NCI-H2171 (cell line): ENCODE measurements at regions not wholly inside any gene's neighbourhood (a gene's known extent, or its start where the extent isn't known, plus 50 kb on each side); places are given as distances from the start of the nearest gene placed in this dataset.

ENCODE experiments used
- DNase-seq: peaks from one replicate; lab custom pipeline; 2025; lab: John Stamatoyannopoulos, UW

DNA sequence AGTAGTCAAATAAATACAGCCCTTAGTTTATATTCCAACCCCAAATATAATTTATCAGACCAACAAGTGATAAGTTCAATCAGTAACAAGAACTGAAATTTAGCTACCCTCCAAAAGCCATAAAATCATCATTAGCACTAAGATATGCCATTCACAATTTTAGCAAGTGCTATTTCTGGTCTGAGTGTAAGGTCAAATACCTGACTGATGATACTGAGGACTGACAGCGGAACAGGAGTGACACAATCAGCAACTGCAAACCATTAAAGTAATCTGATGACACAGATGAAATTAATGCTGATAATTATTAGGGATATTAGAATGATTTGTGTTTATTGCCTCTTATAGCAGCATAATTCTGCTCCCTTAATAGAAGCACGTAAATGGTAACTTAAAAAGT lies 152.7 kb upstream of the SPHKAP start:
- DNase-seq: no peak

DNA sequence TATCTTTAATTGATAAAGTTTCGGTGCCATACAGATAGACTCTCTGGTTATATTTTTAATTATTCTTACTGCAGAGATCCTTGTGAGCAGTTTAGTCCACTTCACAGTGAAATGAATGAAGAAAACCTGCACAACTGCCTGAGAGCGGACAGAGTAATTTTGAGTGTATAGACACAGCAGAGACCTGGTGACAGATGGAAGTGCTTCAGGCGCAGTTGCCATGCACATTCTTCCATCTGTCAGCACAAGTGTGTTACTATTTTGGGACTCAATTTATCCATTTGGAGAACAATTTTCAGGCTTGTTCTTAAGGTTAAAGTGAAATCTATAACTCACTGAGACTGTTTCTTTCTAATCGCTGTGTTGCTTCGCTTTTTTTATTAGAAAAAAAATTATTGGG lies 147.8 kb upstream of the SPHKAP start:
- peak; percentile 61 for DNase-seq

DNA sequence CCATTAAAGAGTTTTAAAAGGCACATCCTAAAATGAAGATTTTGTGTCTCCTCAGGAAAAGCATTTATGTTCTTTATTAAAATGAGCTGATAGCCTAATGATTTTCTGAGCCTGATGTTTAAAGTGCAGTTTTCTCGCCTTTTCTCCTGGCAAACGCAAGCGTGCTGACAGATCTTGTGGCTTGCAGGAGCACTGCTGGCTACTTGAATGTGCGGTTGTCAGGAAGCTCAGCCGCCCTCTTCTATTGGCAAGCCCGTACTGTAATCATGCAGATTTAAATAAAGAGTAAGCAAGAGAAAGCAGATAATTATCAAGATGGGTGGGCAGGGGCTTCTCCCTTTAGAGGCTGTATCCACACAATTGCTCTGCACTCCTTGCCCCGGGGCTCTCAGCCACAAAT lies 139.5 kb upstream of the SPHKAP start:
- DNase-seq: no peak

DNA sequence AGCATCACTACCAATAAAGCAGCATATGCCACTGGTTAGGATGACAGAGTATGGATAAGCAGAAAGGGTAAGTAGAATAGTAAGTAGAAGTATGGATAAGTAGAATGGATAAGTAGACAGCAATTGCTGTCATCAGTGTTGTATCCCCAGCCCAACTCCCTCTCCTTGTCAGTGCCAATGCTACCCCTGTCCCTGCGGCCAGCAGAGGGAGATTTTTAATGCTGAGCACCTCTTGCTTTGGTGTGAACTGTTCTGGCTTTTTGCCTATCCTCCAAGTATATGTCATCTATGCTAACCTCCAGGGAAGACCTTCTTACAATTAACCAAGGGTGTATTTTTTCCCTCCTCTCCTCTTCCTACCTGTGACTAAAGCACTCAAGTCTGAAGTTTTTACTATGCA lies 136.7 kb upstream of the SPHKAP start:
- DNase-seq: no peak

DNA sequence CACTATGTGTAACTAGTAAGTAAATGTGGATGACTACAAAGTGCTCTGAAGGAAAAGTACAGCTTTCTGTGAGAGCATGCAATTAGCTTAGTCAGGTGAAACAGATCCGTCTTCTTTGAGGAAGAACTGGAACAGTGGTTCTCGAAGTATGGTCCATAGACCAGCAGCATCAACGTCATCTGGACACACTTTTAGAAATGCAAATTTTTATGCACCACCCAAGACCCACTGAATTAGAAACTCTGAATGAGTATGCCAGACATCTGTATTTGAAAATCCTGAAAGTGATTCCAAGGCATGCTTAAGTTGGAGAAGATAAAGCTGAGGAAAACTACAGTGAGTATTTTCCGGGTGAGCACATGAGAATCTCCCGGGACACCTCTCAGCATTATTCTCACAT lies 130.7 kb upstream of the SPHKAP start:
- no peak for DNase-seq

DNA sequence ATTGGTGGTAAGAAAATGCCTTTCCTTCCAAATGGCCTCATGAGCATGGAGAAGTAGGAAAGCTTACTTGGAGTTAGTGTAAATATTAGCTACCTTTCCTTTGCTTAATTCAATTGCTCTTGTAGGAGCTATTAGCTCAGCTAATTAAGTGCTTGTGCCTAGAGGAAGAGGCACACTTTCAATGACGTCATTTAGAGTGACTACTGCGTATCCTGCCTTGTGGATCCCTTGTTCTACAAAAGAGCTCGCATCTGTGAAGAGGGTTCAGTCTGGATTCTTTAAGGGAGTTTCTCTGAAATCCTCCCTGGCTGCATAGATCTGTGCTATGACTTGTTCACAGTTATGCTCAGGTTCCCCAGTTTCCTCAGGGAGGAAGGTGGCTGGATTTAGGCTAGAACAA lies 122.5 kb upstream of the SPHKAP start:
- DNase-seq: no peak

DNA sequence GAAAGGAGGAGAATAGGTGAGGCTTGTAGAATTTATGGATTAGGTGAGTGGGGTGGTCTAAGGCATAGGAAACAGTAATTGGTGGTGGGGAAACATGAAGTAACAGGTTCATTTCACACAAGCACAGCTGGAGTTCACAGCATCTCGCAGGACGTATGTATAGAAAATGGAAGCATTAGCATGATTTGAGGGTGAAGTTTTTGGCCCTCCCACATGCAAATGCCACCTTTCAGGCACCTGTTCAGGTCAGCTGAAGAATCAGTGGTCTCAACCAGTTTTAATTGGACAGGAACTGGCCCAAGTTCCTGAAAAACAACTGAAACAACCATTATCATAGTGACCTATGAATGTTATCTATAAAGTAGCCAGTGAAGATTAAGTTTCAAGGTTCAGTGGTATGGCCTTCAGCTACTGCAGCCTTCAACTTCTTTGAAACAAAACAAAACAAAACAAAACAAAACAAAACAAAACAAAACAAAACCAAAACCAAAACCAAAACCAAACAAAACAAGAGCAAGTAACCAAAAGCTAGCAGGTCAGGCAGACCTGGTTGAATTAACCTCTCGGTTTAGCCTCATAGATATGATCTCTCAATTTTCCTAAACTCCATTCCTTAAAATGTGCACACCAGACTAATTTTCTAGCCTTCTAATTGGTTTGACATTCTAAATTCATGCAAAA lies 102.1 kb upstream of the SPHKAP start:
- DNase-seq: no peak

DNA sequence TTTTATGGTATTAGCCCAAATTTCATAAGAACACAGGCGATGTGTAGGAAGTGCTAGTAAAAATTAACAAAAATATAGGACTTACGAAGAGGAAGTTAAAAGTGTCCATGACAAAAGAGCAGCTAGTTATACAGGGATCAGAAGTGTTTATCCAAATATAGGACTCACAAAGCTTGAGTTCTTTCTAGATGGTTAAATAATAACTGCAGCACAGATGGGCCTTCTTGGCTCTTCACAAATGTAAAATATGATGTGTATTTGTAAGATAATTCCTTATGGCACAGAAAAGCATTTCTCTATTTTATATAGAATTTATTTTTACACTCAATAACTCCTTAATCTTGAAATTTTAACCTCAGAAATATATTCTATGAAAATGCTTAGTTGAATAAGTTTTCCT lies 100.9 kb upstream of the SPHKAP start:
- DNase-seq: no peak

DNA sequence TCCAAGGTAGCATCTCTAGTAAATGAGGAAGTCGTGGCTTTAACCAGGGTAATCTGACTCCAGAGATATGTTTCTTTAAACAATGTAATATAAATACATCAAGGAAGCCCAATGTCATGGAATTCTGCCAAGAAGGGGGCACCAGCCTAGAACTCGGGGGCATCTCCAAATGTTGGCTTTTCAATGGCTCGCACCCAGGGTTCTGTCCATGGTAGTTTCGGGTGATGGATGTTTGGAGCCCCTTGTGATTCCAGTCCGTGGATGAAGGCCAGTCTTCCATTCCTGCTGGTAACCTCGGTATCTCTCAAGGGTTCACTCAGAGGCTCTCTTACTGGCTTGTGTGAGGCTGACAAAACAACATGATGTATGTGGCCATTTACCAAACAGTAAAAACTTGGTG lies 91.7 kb upstream of the SPHKAP start:
- DNase-seq: no peak

DNA sequence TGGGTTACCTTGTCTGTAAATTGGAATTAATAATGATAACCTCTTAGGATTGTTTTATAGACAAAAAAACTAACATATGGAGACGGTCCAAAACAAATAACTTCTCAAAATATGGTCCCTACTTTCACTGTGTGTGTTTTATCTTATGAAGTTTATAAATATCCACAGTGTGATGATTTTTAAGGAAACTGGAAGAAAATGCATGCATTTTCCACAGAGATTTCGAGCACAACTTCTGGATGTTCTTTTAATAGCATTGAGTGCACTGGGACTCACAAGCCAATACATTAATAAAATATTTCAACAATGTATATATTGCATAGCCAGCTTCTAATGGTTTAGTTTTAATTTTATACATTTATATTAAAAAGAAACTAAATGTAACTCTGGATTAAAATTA lies 87.9 kb upstream of the SPHKAP start:
- DNase-seq: no peak

DNA sequence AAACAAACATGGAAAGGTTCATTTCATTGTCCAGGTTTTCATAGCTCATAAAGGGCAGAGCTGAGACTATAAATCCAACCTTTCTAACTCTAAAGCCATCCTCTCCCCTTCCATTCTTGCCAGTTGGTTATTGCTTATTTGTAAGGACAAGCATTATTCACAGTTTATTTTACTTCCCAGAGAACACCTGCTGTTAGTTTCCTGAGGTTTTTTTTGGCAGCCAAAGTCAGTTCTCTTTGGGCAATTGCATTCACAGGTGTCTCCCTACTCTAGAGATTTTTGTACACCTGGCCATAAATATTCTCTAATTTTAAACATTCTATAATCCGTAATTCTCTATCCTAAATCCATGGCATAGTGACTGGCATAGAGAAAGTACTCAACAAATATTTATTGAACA lies 87.3 kb upstream of the SPHKAP start:
- no peak for DNase-seq

DNA sequence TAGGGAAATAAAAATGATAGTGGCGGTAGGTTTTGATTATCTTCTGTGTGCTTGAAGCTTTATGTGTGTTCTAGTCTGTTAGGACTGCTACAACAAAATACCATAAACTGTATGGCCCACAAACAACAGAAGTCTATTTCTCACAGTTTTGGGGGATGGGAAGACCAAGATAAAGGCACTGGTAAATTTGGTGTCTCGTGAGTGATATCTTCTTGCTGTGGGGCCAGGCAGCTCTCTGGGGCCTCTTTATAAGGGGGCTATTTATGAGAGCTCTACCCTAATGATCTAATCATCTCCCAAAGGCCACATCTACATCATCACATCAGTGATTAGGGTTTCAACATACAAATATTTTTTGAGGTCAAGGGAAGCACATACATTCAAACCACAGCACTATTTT lies 86.8 kb upstream of the SPHKAP start:
- DNase-seq: no peak

DNA sequence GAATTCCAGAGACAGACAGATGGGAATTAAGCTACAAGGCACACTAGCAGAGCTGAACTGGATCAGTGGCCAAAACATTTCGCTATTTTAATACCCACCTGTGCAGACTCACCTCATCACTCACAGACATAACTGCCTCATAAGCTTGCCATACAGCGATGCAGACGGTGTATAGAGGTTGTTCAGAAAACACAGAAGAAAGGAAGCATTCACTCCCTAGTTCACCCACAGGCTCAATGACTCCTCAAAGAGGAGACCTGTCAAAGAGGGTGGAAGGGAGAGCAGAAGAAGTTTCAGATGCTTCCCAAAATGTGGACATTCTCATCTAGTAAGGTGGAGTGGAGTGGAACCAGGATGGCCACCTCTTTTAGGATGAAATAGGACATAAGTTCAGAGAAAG lies 81.7 kb upstream of the SPHKAP start:
- DNase-seq: no peak

DNA sequence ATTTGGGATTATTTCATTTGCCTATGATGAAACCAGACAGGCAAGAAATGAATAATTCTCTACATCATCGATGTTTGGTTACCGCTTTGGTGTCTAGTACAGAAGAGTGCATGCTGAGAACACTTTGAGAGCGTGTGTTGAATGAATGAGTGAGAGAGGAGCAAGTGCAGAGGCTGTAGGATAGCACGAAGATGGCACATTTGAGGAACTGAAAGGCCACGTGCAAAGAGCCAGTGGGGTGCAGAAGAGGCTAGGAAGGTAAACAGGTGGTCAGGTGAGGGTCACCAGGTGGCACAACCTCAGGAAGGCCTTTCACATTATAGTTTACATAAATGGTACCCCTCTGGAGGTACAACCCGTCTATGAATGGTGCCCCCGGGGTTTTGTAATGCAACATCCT lies 80.1 kb upstream of the SPHKAP start:
- no peak for DNase-seq

DNA sequence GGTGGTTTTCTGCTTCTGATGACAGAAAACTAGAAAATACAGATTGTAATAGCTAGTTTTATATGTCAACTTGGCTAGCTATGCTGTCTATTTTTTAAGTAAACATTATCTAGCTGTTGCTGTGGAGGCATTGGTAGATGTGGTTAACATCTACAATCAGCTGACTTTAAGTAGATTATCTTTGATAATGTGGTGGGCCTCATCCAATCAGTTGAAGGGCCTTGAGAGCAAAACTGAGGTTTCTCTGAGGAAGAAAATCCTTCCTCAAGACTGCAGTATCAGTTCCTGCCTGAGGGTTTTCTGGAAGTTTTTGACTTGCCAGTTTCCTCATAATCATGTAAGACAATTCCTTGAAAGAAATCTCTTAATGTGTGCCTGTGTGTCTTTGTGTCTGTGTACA lies 75.9 kb upstream of the SPHKAP start:
- no peak for DNase-seq

DNA sequence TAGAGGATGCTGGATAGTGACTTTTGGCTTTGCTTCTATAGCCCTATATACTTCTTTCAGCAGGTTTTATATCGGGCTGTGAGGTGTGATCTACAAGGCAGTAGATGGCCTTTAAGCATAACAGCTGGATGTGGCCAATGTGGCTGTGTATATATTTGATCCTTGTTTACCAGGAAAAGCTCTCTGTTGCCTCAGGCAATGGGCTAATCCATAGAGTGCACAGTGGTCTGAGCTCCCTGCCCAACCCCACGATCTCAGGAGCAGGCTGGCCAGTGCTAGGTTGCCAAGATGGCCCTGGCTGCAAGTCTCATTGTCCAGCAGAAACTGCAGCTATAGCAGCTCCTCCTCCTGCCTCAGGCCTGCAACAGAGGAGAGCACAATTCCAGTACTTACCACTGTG lies 72.3 kb upstream of the SPHKAP start:
- DNase-seq: no peak

DNA sequence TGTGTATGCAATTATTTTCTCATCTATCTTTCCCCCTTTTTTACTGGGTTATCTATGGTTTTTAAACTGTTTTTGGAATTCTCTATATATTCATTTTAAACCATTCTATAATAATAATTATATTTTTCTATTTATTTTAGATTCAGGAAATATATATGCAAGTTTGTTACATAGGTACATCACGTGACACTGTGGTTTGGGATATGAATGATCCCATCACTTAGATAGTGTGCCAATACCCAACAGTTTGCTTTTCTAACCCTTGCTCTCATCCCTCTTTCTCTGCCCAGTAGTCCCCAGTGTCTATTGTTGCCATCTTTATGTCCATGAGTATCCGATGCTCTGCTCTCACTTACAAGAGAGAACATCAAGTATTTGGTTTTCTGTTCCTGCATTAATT lies 65.8 kb upstream of the SPHKAP start:
- no peak for DNase-seq

DNA sequence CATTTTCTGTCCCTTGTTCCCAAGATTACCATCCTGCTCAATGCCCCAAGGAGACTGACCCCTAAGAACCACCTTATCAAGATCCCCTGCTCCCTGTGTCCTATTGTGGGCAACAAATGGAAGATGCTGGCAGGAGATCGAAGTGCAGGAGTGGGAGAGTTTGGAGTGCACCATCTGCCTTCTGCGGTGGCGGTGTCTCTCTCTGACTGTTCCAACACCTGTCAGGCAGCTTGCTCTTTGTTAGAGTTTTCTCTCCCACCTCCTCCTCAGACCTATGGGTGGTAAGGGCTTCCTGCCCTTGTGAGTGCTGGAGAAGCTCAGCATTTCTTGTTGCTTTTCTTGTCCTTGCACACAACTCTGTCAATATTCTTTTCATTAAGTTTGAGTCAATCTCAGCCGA lies 64.1 kb upstream of the SPHKAP start:
- peak; percentile 13 for DNase-seq

DNA sequence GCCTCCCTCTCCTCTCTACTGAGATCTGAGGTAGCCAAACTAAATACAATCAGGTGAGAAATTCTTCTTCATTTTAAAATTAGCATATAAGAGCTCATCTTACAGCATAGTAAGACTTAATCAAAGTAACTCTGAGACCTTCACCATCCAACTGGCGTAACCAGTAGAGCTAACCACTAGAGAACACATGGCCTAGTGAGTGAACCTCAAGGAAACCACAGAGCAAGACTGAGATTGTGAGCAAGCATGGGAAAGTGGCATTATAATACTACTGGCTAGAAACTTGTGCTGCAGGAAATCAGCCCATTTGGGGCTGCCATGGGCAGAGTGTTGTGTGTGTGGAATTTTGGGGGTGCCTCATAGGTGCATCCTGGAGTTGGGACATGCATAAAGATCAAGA lies 61.1 kb upstream of the SPHKAP start:
- DNase-seq: no peak

DNA sequence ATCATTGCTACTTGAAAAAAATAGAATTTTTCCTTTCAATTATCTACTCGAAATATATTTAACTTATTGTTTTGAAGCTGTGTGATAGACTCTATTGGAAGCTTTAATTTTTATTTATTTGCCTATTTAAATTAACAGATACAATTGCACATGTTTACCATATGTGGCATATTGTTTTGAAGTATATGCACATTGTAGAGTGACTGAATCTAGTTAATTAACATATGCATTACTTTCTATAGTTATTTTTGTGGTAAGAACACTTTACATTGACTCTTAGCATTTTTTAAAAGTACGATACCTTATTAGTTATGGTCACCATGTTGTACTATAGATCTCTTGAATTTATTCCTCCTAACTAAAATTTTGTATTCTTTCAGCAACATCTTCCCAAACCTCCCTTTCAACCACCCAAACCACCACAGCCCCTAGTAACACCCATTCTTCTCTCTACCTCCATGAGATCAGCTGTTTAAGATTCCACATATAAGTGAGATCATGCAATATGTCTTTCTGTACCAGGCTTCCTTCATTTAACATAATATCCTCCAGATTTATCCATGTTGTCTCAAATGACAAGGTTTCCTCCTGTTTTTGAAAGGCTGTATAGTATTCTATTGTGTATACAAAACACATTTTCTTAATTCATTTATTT lies 58.5 kb upstream of the SPHKAP start:
- DNase-seq: no peak

DNA sequence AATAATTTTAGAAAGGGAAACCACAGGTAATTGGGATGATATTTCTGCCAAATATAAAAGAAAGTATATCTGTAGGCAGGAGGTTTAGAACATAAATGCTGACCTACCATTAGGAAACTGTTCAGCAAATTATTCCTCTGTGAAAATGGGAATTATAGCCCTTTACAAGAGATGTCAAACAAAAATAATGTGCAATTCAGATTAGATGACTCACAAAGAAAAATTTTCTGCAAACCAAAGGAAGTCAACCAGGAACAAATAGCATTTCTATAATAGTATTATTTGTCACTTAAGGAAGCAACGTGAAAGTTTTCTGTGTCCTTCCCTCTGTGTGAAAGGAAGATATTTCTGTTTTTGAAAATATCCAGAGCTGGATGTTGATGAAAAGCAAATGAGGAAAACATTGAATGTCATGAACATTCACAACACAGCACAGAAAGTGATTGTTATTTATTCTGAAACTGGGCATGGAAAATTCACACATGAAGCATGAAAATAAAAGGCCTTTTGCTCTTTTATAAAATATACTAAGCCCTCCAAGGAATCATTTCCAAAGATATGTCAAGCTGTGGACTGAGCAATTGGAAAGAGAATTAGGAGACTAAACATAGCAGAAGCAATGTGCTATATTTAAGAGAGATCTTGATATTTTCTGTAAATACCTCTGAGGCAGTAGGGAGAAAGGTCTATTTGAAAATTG lies 57.9 kb upstream of the SPHKAP start:
- no peak for DNase-seq
